ENCODE measurements at regions not wholly inside any gene's neighbourhood (a gene's known extent, or its start where the extent isn't known, plus 50 kb on each side); places are given as distances from the start of the nearest gene placed in this dataset.
A peak's percentile ranks its signal among the peaks of the same experiment; 100 is the strongest.

GRCh38 chr7:117951691-117952280, 78.5 kb upstream of the CTTNBP2 start:
- Mint-ChIP-seq H3K9me3 (peaks cover 4% of the 10 kb centered on the region), H3K36me3 (ENCODE audit: low read depth) (no peaks in the 10 kb centered on the region), H3K27me3 (ENCODE audit: low read depth, poor library complexity) (no peaks in the 10 kb centered on the region), H3K4me3 (peak overlapping the region; percentile 21), H3K27ac (peak overlapping the region; percentile 89), H3K4me1 (peaks cover 45% of the 10 kb centered on the region)
- no peak for TF ChIP-seq CTCF (IDR thresholded peaks at IDR 0.05)
- DNase-seq, result peak; percentile 9

- DNase-seq, result no peak
- Mint-ChIP-seq H3K36me3 (ENCODE audit: low read depth) (no peaks in the 10 kb centered on the region), H3K27ac (no peak overlapping the region), H3K4me3 (no peak overlapping the region), H3K4me1 (peaks cover 58% of the 10 kb centered on the region), H3K9me3 (peaks cover 4% of the 10 kb centered on the region), H3K27me3 (ENCODE audit: low read depth, poor library complexity) (no peaks in the 10 kb centered on the region)
- no peak for TF ChIP-seq CTCF (IDR thresholded peaks at IDR 0.05)
These were observed 81.8 kb upstream of the CTTNBP2 start for GRCh38 chr7:117955046-117955445.

- H3K27me3 Mint-ChIP-seq (ENCODE audit: low read depth, poor library complexity), result no peaks in the 10 kb centered on the region
These were observed 87.1 kb upstream of the CTTNBP2 start for GRCh38 chr7:117960351-117960750.

GRCh38 chr7:117961235-117961634, 88.0 kb upstream of the CTTNBP2 start:
- peaks cover 81% of the 10 kb centered on the region for H3K4me1 Mint-ChIP-seq
- peaks cover 7% of the 10 kb centered on the region for H3K9me3 Mint-ChIP-seq
- no peak for TF ChIP-seq CTCF (IDR thresholded peaks at IDR 0.05)
- H3K27ac Mint-ChIP-seq, result peak overlapping the region; percentile 86
- no peak overlapping the region for H3K4me3 Mint-ChIP-seq
- DNase-seq, result no peak
- H3K27me3 Mint-ChIP-seq (ENCODE audit: low read depth, poor library complexity), result no peaks in the 10 kb centered on the region
- H3K36me3 Mint-ChIP-seq (ENCODE audit: low read depth), result peaks cover 10% of the 10 kb centered on the region

More at GRCh38 chr7:117960351-117960750, 87.1 kb upstream of the CTTNBP2 start:
- H3K36me3 Mint-ChIP-seq (ENCODE audit: low read depth), result peaks cover 8% of the 10 kb centered on the region
- DNase-seq, result no peak
- H3K27ac Mint-ChIP-seq, result peak overlapping the region; percentile 85
- H3K4me3 Mint-ChIP-seq, result no peak overlapping the region
- peaks cover 74% of the 10 kb centered on the region for H3K4me1 Mint-ChIP-seq
- no peak for TF ChIP-seq CTCF (IDR thresholded peaks at IDR 0.05)
- peaks cover 6% of the 10 kb centered on the region for H3K9me3 Mint-ChIP-seq

GRCh38 chr7:117962366-117962994, 89.2 kb upstream of the CTTNBP2 start:
- Mint-ChIP-seq H3K36me3 (ENCODE audit: low read depth) (peaks cover 16% of the 10 kb centered on the region), H3K27ac (peak overlapping the region; percentile 95), H3K4me1 (peaks cover 76% of the 10 kb centered on the region), H3K9me3 (peaks cover 18% of the 10 kb centered on the region), H3K4me3 (peak overlapping the region; percentile 13), H3K27me3 (ENCODE audit: low read depth, poor library complexity) (no peaks in the 10 kb centered on the region)
- no peak for TF ChIP-seq CTCF (IDR thresholded peaks at IDR 0.05)
- DNase-seq, result no peak
